ENCODE measurements at regions not wholly inside any gene's neighbourhood (a gene's known extent, or its start where the extent isn't known, plus 50 kb on each side); places are given as distances from the start of the nearest gene placed in this dataset.
A peak's percentile ranks its signal among the peaks of the same experiment; 100 is the strongest.

GRCh38 chr2:150812066-150812465 lies 324.6 kb upstream of the RND3 start:
- Histone ChIP-seq H3K9me3 (no peaks in the 10 kb centered on the region), H3K4me3 (no peak overlapping the region), H3K27me3 (no peaks in the 10 kb centered on the region), H3K36me3 (no peaks in the 10 kb centered on the region), H3K27ac (replicated peaks in 1 of 4) (no peak overlapping the region), H3K4me1 (peaks cover 0 to 10% (median 7%) of the 10 kb centered on the region in 4 donors)
- 74% methylated on average over 3 of the region's 3 CpGs for WGBS
- intact Hi-C loops (cut with DNase I): no loop called here
- TF ChIP-seq POLR2AphosphoS5 (IDR thresholded peaks at IDR 0.05) (no peak), EP300 (IDR thresholded peaks at IDR 0.05) (no peak), POLR2A (IDR thresholded peaks at IDR 0.05; ENCODE audit: low read depth) (no peak), CTCF (IDR thresholded peaks at IDR 0.05) (no peak)
- no peak for DNase-seq (ENCODE audit: extremely low spot score)

GRCh38 chr2:150811259-150811855 lies 323.9 kb upstream of the RND3 start:
- Histone ChIP-seq H3K36me3 (no peaks in the 10 kb centered on the region), H3K4me3 (no peak overlapping the region), H3K9me3 (no peaks in the 10 kb centered on the region), H3K27me3 (no peaks in the 10 kb centered on the region), H3K4me1 (peaks cover 0 to 14% (median 9%) of the 10 kb centered on the region in 4 donors), H3K27ac (replicated peaks in 1 of 4) (no peak overlapping the region)
- TF ChIP-seq POLR2AphosphoS5 (IDR thresholded peaks at IDR 0.05) (peak in 1 of 2 donors; percentile 61), POLR2A (IDR thresholded peaks at IDR 0.05; ENCODE audit: low read depth) (no peak)
- WGBS: 30% methylated on average over 5 of the region's 5 CpGs
- no peak for DNase-seq (ENCODE audit: extremely low spot score)
- intact Hi-C loops (cut with DNase I): no loop called here

GRCh38 chr2:150809103-150809502 lies 321.6 kb upstream of the RND3 start:
- Histone ChIP-seq H3K4me3 (no peak overlapping the region), H3K27me3 (no peaks in the 10 kb centered on the region), H3K27ac (replicated peaks in 1 of 4) (no peak overlapping the region), H3K36me3 (no peaks in the 10 kb centered on the region), H3K9me3 (no peaks in the 10 kb centered on the region), H3K4me1 (peaks cover 0 to 15% (median 10%) of the 10 kb centered on the region in 4 donors)
- WGBS: 58% methylated on average over 2 of the region's 2 CpGs
- DNase-seq (ENCODE audit: extremely low spot score): no peak
- intact Hi-C loops (cut with DNase I): no loop called here
- TF ChIP-seq POLR2AphosphoS5 (IDR thresholded peaks at IDR 0.05) (no peak), EP300 (IDR thresholded peaks at IDR 0.05) (no peak), POLR2A (IDR thresholded peaks at IDR 0.05; ENCODE audit: low read depth) (no peak), CTCF (IDR thresholded peaks at IDR 0.05) (no peak)

- Histone ChIP-seq H3K9me3 (no peaks in the 10 kb centered on the region), H3K4me1 (peaks cover 0 to 12% (median 4%) of the 10 kb centered on the region in 4 donors), H3K36me3 (no peaks in the 10 kb centered on the region), H3K4me3 (no peak overlapping the region), H3K27ac (replicated peaks in 1 of 4) (no peak overlapping the region), H3K27me3 (no peaks in the 10 kb centered on the region)
- TF ChIP-seq POLR2A (IDR thresholded peaks at IDR 0.05; ENCODE audit: low read depth) (no peak), POLR2AphosphoS5 (IDR thresholded peaks at IDR 0.05) (no peak), EP300 (IDR thresholded peaks at IDR 0.05) (no peak), CTCF (IDR thresholded peaks at IDR 0.05) (no peak)
- intact Hi-C loops (cut with DNase I): no loop called here
- no peak for DNase-seq (ENCODE audit: extremely low spot score)
- WGBS: 52% methylated on average over 4 of the region's 4 CpGs
Observed at GRCh38 chr2:150806336-150806735, 318.9 kb upstream of the RND3 start.

GRCh38 chr2:150803689-150804398 lies 316.4 kb upstream of the RND3 start:
- H3K4me3 ChIP-seq: no peak overlapping the region
- intact Hi-C loops (cut with DNase I): no loop called here
- peaks cover 0 to 6% (median 3%) of the 10 kb centered on the region in 4 donors for H3K4me1 ChIP-seq
- H3K27me3 ChIP-seq: no peaks in the 10 kb centered on the region
- 68% methylated on average over 5 of the region's 6 CpGs for WGBS
- no peak for TF ChIP-seq CTCF (IDR thresholded peaks at IDR 0.05)
- no peak for TF ChIP-seq POLR2AphosphoS5 (IDR thresholded peaks at IDR 0.05)
- TF ChIP-seq EP300 (IDR thresholded peaks at IDR 0.05): no peak
- no peak for TF ChIP-seq POLR2A (IDR thresholded peaks at IDR 0.05; ENCODE audit: low read depth)
- no peak overlapping the region for H3K27ac ChIP-seq (replicated peaks in 1 of 4)
- no peak for DNase-seq (ENCODE audit: extremely low spot score)
- H3K9me3 ChIP-seq: no peaks in the 10 kb centered on the region
- H3K36me3 ChIP-seq: no peaks in the 10 kb centered on the region

Data from esophagus muscularis mucosa (tissue), 4 donors.